ENCODE measurements at regions not wholly inside any gene's neighbourhood (a gene's known extent, or its start where the extent isn't known, plus 50 kb on each side); places are given as distances from the start of the nearest gene placed in this dataset.

DNA sequence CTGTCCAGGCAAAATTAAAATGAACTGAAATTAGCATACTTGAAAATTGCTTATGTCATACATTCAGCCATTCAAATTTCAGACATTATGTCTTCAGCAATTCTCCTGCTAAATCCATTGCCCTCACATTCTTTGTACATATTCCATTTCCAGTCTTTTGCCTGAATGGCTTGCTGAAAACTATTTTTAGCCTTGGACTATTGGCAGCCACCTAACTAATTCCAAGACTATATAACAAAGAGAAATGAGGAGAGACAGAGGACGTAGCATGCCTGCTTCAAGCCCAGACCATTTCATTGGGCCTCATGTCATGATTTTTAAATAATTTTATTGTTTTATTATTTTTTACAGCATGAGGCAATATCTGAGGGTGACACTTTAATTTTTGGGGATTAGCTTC lies 100.3 kb downstream of the MRPS30 start:
- Histone ChIP-seq H3K36me3 (replicated peaks; ENCODE audit: insufficient read depth, low read length) (no peaks in the 10 kb centered on the region), H3K27ac (ENCODE audit: low read length) (no peak overlapping the region), H3K4me1 (ENCODE audit: low read length) (peaks cover 5% of the 10 kb centered on the region; the same call in 1 of the 2 replicates), H3K9ac (ENCODE audit: low read length) (no peak overlapping the region), H3K4me2 (ENCODE audit: low read depth, low read length) (no peak overlapping the region), H3K4me3 (ENCODE audit: low read length) (no peak overlapping the region), H2AFZ (ENCODE audit: low read length) (no peak overlapping the region), H3K27me3 (replicated peaks; ENCODE audit: insufficient read depth, low read length) (no peaks in the 10 kb centered on the region), H3F3A (ENCODE audit: insufficient read depth, low read length) (no peaks in the 10 kb centered on the region), H4K20me1 (ENCODE audit: insufficient read depth, low read length) (no peaks in the 10 kb centered on the region), H3K9me2 (replicated peaks; ENCODE audit: insufficient read depth, low read length) (no peaks in the 10 kb centered on the region), H3K79me2 (ENCODE audit: low read length) (no peaks in the 10 kb centered on the region), H3K9me3 (replicated peaks; ENCODE audit: insufficient read depth, low read length) (no peaks in the 10 kb centered on the region)
- TF ChIP-seq EZH2 (optimal IDR thresholded peaks at IDR 0.05; ENCODE audit: low read depth, low read length) (no peak), EZH2phosphoT487 (IDR thresholded peaks at IDR 0.05; ENCODE audit: low read length) (no peak)
- TF ChIP-seq, protein P1, sequence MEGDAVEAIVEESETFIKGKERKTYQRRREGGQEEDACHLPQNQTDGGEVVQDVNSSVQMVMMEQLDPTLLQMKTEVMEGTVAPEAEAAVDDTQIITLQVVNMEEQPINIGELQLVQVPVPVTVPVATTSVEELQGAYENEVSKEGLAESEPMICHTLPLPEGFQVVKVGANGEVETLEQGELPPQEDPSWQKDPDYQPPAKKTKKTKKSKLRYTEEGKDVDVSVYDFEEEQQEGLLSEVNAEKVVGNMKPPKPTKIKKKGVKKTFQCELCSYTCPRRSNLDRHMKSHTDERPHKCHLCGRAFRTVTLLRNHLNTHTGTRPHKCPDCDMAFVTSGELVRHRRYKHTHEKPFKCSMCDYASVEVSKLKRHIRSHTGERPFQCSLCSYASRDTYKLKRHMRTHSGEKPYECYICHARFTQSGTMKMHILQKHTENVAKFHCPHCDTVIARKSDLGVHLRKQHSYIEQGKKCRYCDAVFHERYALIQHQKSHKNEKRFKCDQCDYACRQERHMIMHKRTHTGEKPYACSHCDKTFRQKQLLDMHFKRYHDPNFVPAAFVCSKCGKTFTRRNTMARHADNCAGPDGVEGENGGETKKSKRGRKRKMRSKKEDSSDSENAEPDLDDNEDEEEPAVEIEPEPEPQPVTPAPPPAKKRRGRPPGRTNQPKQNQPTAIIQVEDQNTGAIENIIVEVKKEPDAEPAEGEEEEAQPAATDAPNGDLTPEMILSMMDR (IDR thresholded peaks at IDR 0.05; ENCODE audit: low read length), result no peak
- no peak for DNase-seq

DNA sequence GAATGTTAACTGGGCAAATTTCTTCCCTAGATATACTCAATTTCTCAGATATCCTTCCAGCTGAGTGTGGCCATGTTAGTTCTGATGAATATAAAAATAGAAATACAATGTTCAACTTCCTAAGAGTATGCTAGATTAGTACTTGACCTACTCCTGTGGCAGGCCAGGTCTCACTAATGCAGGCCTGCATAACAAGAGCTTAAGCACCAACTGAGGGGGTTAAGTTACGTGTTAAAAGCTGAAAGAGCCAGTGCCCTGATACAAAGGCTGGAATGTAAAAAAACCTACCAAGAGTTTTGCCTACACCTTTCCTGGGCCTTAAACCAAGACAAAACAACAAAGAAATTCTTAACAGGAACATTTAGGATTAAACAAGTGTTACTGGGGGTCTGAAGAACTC lies 102.8 kb downstream of the MRPS30 start:
- DNase-seq, result no peak
- H3F3A ChIP-seq (ENCODE audit: insufficient read depth, low read length), result no peaks in the 10 kb centered on the region
- H3K4me3 ChIP-seq (ENCODE audit: low read length), result no peak overlapping the region
- H3K9ac ChIP-seq (ENCODE audit: low read length), result no peak overlapping the region
- H3K36me3 ChIP-seq (replicated peaks; ENCODE audit: insufficient read depth, low read length), result no peaks in the 10 kb centered on the region
- no peaks in the 10 kb centered on the region for H3K79me2 ChIP-seq (ENCODE audit: low read length)
- peaks cover 6% of the 10 kb centered on the region; the same call in 1 of the 2 replicates for H3K4me1 ChIP-seq (ENCODE audit: low read length)
- no peak overlapping the region for H3K4me2 ChIP-seq (ENCODE audit: low read depth, low read length)
- TF ChIP-seq EZH2phosphoT487 (IDR thresholded peaks at IDR 0.05; ENCODE audit: low read length), result no peak
- TF ChIP-seq EZH2 (optimal IDR thresholded peaks at IDR 0.05; ENCODE audit: low read depth, low read length), result no peak
- TF ChIP-seq, protein P1 (IDR thresholded peaks at IDR 0.05; ENCODE audit: low read length), result no peak
- no peaks in the 10 kb centered on the region for H3K9me3 ChIP-seq (replicated peaks; ENCODE audit: insufficient read depth, low read length)
- H3K9me2 ChIP-seq (replicated peaks; ENCODE audit: insufficient read depth, low read length), result no peaks in the 10 kb centered on the region
- no peaks in the 10 kb centered on the region for H3K27me3 ChIP-seq (replicated peaks; ENCODE audit: insufficient read depth, low read length)
- no peak overlapping the region for H3K27ac ChIP-seq (ENCODE audit: low read length)
- H4K20me1 ChIP-seq (ENCODE audit: insufficient read depth, low read length), result no peaks in the 10 kb centered on the region
- no peak overlapping the region for H2AFZ ChIP-seq (ENCODE audit: low read length)

GRCh38 chr5:44914221-44914620 lies 105.5 kb downstream of the MRPS30 start:
- Histone ChIP-seq H3K9me2 (replicated peaks; ENCODE audit: insufficient read depth, low read length) (no peaks in the 10 kb centered on the region), H3K4me3 (ENCODE audit: low read length) (no peak overlapping the region), H3K9me3 (replicated peaks; ENCODE audit: insufficient read depth, low read length) (no peaks in the 10 kb centered on the region), H4K20me1 (ENCODE audit: insufficient read depth, low read length) (no peaks in the 10 kb centered on the region), H2AFZ (ENCODE audit: low read length) (peak overlapping the region; percentile 18; the same call in 1 of the 2 replicates), H3K36me3 (replicated peaks; ENCODE audit: insufficient read depth, low read length) (no peaks in the 10 kb centered on the region), H3K9ac (ENCODE audit: low read length) (no peak overlapping the region), H3K79me2 (ENCODE audit: low read length) (no peaks in the 10 kb centered on the region), H3K4me1 (ENCODE audit: low read length) (peaks cover 6% of the 10 kb centered on the region; the same call in 1 of the 2 replicates), H3K27ac (ENCODE audit: low read length) (no peak overlapping the region), H3K4me2 (ENCODE audit: low read depth, low read length) (peak overlapping the region; percentile 8), H3K27me3 (replicated peaks; ENCODE audit: insufficient read depth, low read length) (no peaks in the 10 kb centered on the region), H3F3A (ENCODE audit: insufficient read depth, low read length) (no peaks in the 10 kb centered on the region)
- DNase-seq, result peak; percentile 31
- TF ChIP-seq EZH2phosphoT487 (IDR thresholded peaks at IDR 0.05; ENCODE audit: low read length), result no peak
- TF ChIP-seq, protein P1 (IDR thresholded peaks at IDR 0.05; ENCODE audit: low read length), result no peak
- TF ChIP-seq EZH2 (optimal IDR thresholded peaks at IDR 0.05; ENCODE audit: low read depth, low read length), result no peak

Data from MM.1S (cell line).